AG08395 (cell line): ENCODE measurements at regions not wholly inside any gene's neighbourhood (a gene's known extent, or its start where the extent isn't known, plus 50 kb on each side); places are given as distances from the start of the nearest gene placed in this dataset.

Experiments
- DNase-seq: peaks from one replicate; pipeline ENCODE4 v3.0.0; 2012; ENCODE audit warnings: mixed read lengths, low spot score

GRCh38 chrX:64097891-64098290 lies 107.6 kb downstream of the AMER1 start:
- DNase-seq: no peak

GRCh38 chrX:64093761-64094160 lies 111.7 kb downstream of the AMER1 start:
- DNase-seq: peak; percentile 10
